Endothelial cell of umbilical vein (primary cell): ENCODE measurements at regions not wholly inside any gene's neighbourhood (a gene's known extent, or its start where the extent isn't known, plus 50 kb on each side); places are given as distances from the start of the nearest gene placed in this dataset.

Source experiments
- BruUV-seq: library from RNA; stranded (reverse); fragments of 400-500 nt; replicated peaks from 2 replicates; lab custom pipeline; 2021; lab: Mats Ljungman, UMichigan
- CTCF ChIA-PET: fragments of 300-600, 350-600 bp; sonication (Branson Sonifier 250); formaldehyde crosslinking; loops from one replicate; lab custom pipeline; 2021; ENCODE audit warnings: antibody characterized with exemption, inconsistent platforms; lab: Charles Lee
- POLR2A ChIA-PET: fragments of 300-600, 350-600 bp; sonication (Branson Sonifier 250); formaldehyde crosslinking; loops from one replicate; lab custom pipeline; 2021; ENCODE audit warnings: antibody characterized with exemption, inconsistent platforms; lab: Charles Lee
- DNase-seq: peaks from one replicate; pipeline ENCODE4 v3.0.0-alpha.2; 2011; ENCODE audit warnings: low read depth, low spot score
- FAIRE-seq: peaks from 2 replicates; lab custom pipeline; 2011; peaks lifted over from hg19 to GRCh38; lab: Jason Lieb, UNC
- H2AFZ ChIP-seq: 2 replicates; pipeline ENCODE4 v1.6.0; 2012; ENCODE audit warnings: low read depth, low read length, control low read depth, inconsistent platforms
- H3K27ac ChIP-seq: 2 replicates; pipeline ENCODE4 v1.5.1; 2011; ENCODE audit warnings: low read depth, mild to moderate bottlenecking, control low read depth, low read length, moderate library complexity; ENCODE audit not compliant: insufficient read depth
- H3K27me3 ChIP-seq, 2 experiments: 2 replicates each; pipeline versions ENCODE4 v1.6.0 to v1.6.1; 2011; ENCODE audit warnings: low read length in 2 of 2, mixed read lengths in 1 of 2; ENCODE audit not compliant: control insufficient read depth in 2 of 2, insufficient read depth in 2 of 2
- H3K36me3 ChIP-seq, 2 experiments: 2 replicates in 1 of 2; 3 replicates in 1 of 2; pipeline ENCODE4 v1.5.1; 2011; ENCODE audit warnings: low read length in 2 of 2, mild to moderate bottlenecking in 1 of 2, moderate library complexity in 1 of 2; ENCODE audit not compliant: control insufficient read depth in 2 of 2, insufficient read depth in 2 of 2; ENCODE audit errors: extremely low read depth in 1 of 2
- H3K4me1 ChIP-seq: 3 replicates; pipeline ENCODE4 v1.5.1; 2011; ENCODE audit warnings: mild to moderate bottlenecking, low read length; ENCODE audit not compliant: control insufficient read depth, insufficient read depth; ENCODE audit errors: extremely low read depth
- H3K4me2 ChIP-seq: 2 replicates; pipeline ENCODE4 v1.6.1; 2011; ENCODE audit warnings: low read length, control low read depth, mixed read lengths; ENCODE audit not compliant: insufficient read depth
- H3K4me3 ChIP-seq, 3 experiments: fragments of 200-600 bp in 1 of 3; sonication (generic), shearing (Covaris generic) in 1 of 3; replicated peaks in 1 of 3; 2 replicates each; pipeline ENCODE4 v1.5.1; 2011 to 2016; ENCODE audit warnings: control low read depth in 3 of 3, low read length in 3 of 3, mild to moderate bottlenecking in 2 of 3, inconsistent platforms in 1 of 3, low read depth in 1 of 3, moderate library complexity in 1 of 3; ENCODE audit not compliant: insufficient read depth in 1 of 3
- H3K79me2 ChIP-seq: 2 replicates; pipeline ENCODE4 v1.6.0; 2012; ENCODE audit warnings: low read length, inconsistent platforms; ENCODE audit not compliant: control insufficient read depth, insufficient read depth
- H3K9ac ChIP-seq: replicated peaks from 2 replicates; pipeline ENCODE3; 2011; ENCODE audit warnings: low read length, control low read depth; ENCODE audit not compliant: insufficient read depth; ENCODE audit errors: extremely low read depth
- H3K9me1 ChIP-seq: replicated peaks from 3 replicates; pipeline ENCODE4 v1.6.0; 2011; ENCODE audit warnings: mild to moderate bottlenecking, low read length; ENCODE audit not compliant: control insufficient read depth, insufficient read depth; ENCODE audit errors: extremely low read depth
- H3K9me3 ChIP-seq: replicated peaks from 2 replicates; pipeline ENCODE4 v1.5.1; 2012; ENCODE audit warnings: low read length, inconsistent platforms; ENCODE audit not compliant: control insufficient read depth, insufficient read depth
- H4K20me1 ChIP-seq: replicated peaks from 2 replicates; pipeline ENCODE3; 2011; ENCODE audit warnings: mild to moderate bottlenecking, low read length; ENCODE audit not compliant: control insufficient read depth, insufficient read depth; ENCODE audit errors: extremely low read depth
- FOS ChIP-seq: IDR thresholded peaks from 2 replicates; pipeline ENCODE4 v1.6.1; 2011; ENCODE audit warnings: mild to moderate bottlenecking, low read length, moderate library complexity, borderline replicate concordance; ENCODE audit not compliant: insufficient read depth
- GATA2 ChIP-seq: IDR thresholded peaks from 2 replicates; pipeline ENCODE4 v1.7.0; 2011; ENCODE audit warnings: low read depth, mild to moderate bottlenecking, moderate library complexity, mixed read lengths, low read length; ENCODE audit not compliant: insufficient read length, insufficient read depth
- JUN ChIP-seq: IDR thresholded peaks from 2 replicates; pipeline ENCODE4 v1.6.1; 2011; ENCODE audit warnings: borderline replicate concordance, low read depth; ENCODE audit not compliant: insufficient read length, insufficient read depth
- MYC ChIP-seq: IDR thresholded peaks from one replicate; pipeline ENCODE4 v1.6.1; 2011; ENCODE audit warnings: mild to moderate bottlenecking, low read depth, low read length
- POLR2A ChIP-seq: IDR thresholded peaks from 2 replicates; pipeline ENCODE4 v1.6.1; 2012; ENCODE audit warnings: low read depth, mild to moderate bottlenecking, control low read depth, low read length
- POLR2AphosphoS5 ChIP-seq: IDR thresholded peaks from 2 replicates; pipeline ENCODE4 v1.6.1; 2012; ENCODE audit warnings: low read depth, mild to moderate bottlenecking, control low read depth, low read length, moderate library complexity; ENCODE audit not compliant: insufficient read depth
- dilution Hi-C: fragments of 300-500 bp; cut with MboI; formaldehyde crosslinking; loops from one replicate; pipeline ENCODE4 v1.15.0; 2019; ENCODE audit warnings: low sequenced_read_pairs; ENCODE audit not compliant: extremely low pct_ligation_motif_present
- intact Hi-C: fragments of 100-400 bp; cut with micrococcal nuclease; formaldehyde crosslinking; loops from one replicate; pipeline ENCODE4 v1.10.0; 2022
- TF ChIP-seq, protein P1 (sequence below): IDR thresholded peaks from 2 replicates; pipeline ENCODE4 v1.6.1; 2011; ENCODE audit not compliant: insufficient read depth, insufficient read length
- TF ChIP-seq, protein P2 (sequence below), 2 donors: IDR thresholded peaks; 1 replicate in 1 of 2; 2 replicates in 1 of 2; pipeline ENCODE4 v1.5.1; 2011; ENCODE audit warnings: low read length in 2 of 2, mild to moderate bottlenecking in 2 of 2, moderate library complexity in 2 of 2, control low read depth in 1 of 2, inconsistent platforms in 1 of 2, low read depth in 1 of 2; ENCODE audit not compliant: insufficient read depth in 1 of 2; ENCODE audit errors: extremely low read depth in 1 of 2

DNA sequence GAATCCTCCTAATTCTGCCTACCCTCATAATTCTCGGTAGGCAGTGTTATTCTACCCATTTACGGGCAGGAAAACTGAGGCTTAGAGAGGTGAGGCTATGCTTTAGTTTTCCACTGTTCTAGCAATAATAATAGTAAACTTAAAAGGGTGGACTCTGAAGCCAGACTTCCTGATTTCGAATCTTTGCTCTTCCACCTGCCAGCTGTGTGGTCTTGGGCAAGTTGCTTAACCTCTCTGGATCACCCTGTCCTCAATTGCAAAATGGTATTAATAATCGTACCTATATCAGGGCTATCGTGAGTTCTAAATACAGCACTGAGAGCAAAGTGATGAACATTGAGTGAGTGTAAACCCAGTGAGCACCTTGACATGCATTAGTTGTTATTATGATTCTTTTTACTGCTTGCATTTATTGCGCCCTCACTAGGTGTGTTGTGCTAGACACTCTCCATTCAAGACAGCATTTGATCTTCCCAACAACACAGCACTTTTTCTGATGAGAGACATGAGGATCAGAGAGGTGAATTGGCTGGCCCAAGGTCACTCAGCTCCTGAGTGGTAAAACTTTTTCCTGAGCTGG is 102.3 kb upstream of the CSF3R start:
- no peak overlapping the region for H3K4me2 ChIP-seq
- POLR2A ChIA-PET = no interaction called here
- no peaks in the 10 kb centered on the region for H3K27me3 ChIP-seq
- TF ChIP-seq, protein P1, sequence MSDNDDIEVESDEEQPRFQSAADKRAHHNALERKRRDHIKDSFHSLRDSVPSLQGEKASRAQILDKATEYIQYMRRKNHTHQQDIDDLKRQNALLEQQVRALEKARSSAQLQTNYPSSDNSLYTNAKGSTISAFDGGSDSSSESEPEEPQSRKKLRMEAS = no peak
- no peak for TF ChIP-seq FOS
- TF ChIP-seq JUN = no peak
- no peak for TF ChIP-seq GATA2
- TF ChIP-seq, protein P2, sequence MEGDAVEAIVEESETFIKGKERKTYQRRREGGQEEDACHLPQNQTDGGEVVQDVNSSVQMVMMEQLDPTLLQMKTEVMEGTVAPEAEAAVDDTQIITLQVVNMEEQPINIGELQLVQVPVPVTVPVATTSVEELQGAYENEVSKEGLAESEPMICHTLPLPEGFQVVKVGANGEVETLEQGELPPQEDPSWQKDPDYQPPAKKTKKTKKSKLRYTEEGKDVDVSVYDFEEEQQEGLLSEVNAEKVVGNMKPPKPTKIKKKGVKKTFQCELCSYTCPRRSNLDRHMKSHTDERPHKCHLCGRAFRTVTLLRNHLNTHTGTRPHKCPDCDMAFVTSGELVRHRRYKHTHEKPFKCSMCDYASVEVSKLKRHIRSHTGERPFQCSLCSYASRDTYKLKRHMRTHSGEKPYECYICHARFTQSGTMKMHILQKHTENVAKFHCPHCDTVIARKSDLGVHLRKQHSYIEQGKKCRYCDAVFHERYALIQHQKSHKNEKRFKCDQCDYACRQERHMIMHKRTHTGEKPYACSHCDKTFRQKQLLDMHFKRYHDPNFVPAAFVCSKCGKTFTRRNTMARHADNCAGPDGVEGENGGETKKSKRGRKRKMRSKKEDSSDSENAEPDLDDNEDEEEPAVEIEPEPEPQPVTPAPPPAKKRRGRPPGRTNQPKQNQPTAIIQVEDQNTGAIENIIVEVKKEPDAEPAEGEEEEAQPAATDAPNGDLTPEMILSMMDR (IDR thresholded peaks at IDR 0.05; ENCODE audit: extremely low read depth in 1 of 2, insufficient read depth in 1 of 2, low read depth in 1 of 2, low read length in 2 of 2) = no peak
- TF ChIP-seq MYC = no peak
- TF ChIP-seq POLR2A = no peak
- no peak for TF ChIP-seq POLR2AphosphoS5
- H3K4me3 ChIP-seq = no peak overlapping the region
- H3K9ac ChIP-seq = no peak overlapping the region
- no peaks in the 10 kb centered on the region for H3K4me1 ChIP-seq
- no peaks in the 10 kb centered on the region for H3K36me3 ChIP-seq
- intact Hi-C loops (no loop called here), dilution Hi-C loops (no loop called here)
- CTCF ChIA-PET = interaction anchor here (1.0 to 2.4 kb wide), 2 partner anchors 9 kb away, joined by 5 to 8 read pairs; no protein-coding TSS in a partner anchor
- no peak for DNase-seq
- no peaks in the 10 kb centered on the region for H4K20me1 ChIP-seq
- no peaks in the 10 kb centered on the region for H3K9me1 ChIP-seq
- H2AFZ ChIP-seq = no peak overlapping the region
- H3K27ac ChIP-seq = no peak overlapping the region
- no peak for FAIRE-seq
- no peaks in the 10 kb centered on the region for H3K9me3 ChIP-seq
- no TSS peak for BruUV-seq
- no peaks in the 10 kb centered on the region for H3K79me2 ChIP-seq
